ENCODE measurements at regions not wholly inside any gene's neighbourhood (a gene's known extent, or its start where the extent isn't known, plus 50 kb on each side); places are given as distances from the start of the nearest gene placed in this dataset.

DNA sequence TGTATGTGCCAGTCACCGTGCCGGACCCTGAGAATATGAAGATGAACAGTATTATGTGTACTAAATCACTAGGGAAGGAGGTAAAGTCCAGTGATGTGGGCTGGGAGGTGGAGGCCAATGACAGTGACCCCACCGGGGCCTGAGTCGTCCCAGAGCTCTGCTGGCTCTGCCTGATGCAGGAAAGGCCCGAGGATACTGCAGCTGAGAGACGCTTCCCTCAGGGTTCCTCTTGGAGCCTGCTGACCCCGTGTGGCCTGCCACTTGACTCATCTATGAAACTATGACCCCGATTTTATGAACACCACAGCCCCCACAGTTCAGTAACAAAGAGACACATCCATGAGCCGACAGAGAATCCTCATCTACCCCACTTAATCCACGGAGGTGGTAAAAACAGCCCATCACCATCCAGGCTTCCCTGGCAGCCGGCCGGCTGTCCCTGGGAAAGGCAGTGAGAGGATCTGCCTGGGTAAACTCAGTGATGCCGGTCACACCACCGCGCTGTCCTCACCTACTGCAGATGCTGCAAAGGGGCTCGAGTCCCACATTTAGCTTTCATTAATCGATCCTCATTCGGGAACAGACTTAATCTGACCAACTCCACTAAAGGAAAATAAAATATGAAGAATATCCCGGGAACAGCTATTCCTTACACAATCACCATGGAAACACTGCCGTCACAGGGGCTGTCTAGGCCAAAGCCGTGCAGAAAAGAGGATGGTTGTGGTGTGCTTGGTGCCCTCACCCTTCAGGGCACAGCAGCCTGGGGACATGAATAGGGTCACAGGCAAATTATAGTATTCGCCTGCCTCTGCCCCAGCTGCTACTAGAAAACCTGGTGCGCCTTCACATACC, 82.9 kb downstream of the ARRDC4 start:
- no peaks in the 10 kb centered on the region for H3K36me3 Mint-ChIP-seq (ENCODE audit: low read depth, unreplicated experiment)
- H3K27me3 Mint-ChIP-seq (ENCODE audit: low read depth, unreplicated experiment): peaks cover 18% of the 10 kb centered on the region
- Histone ChIP-seq H3K4me1 (ENCODE audit: insufficient read depth, low read length) (no peaks in the 10 kb centered on the region), H3K36me3 (ENCODE audit: insufficient read depth, low read length) (no peaks in the 10 kb centered on the region), H3K4me2 (ENCODE audit: low read length) (no peak overlapping the region), H2AFZ (ENCODE audit: low read depth, low read length) (no peak overlapping the region), H3K9me3 (ENCODE audit: insufficient read depth, low read depth, low read length) (no peaks in the 10 kb centered on the region), H3K9ac (ENCODE audit: low read length) (no peak overlapping the region), H4K20me1 (ENCODE audit: insufficient read depth, low read length) (no peaks in the 10 kb centered on the region), H3K4me3 (ENCODE audit: insufficient read depth, low read depth, low read length) (no peak overlapping the region), H3K27me3 (ENCODE audit: insufficient read depth, low read length) (no peaks in the 10 kb centered on the region), H3K27ac (ENCODE audit: low read depth, low read length) (no peak overlapping the region), H3K79me2 (ENCODE audit: insufficient read depth, low read length) (no peaks in the 10 kb centered on the region)
- DNase-seq (ENCODE audit: low read depth) (no peak), FAIRE-seq (no peak)
- no peak for TF ChIP-seq CTCF (IDR thresholded peaks at IDR 0.05; ENCODE audit: insufficient read depth, low read depth, low read length)
- TF ChIP-seq EZH2 (IDR thresholded peaks at IDR 0.05; ENCODE audit: insufficient read depth, low read length): no peak
- H3K4me3 Mint-ChIP-seq (ENCODE audit: unreplicated experiment): no peak overlapping the region
- no peaks in the 10 kb centered on the region for H3K4me1 Mint-ChIP-seq (ENCODE audit: low read depth, unreplicated experiment)
- no peak overlapping the region for H3K27ac Mint-ChIP-seq (ENCODE audit: unreplicated experiment)
- peaks cover 3% of the 10 kb centered on the region for H3K9me3 Mint-ChIP-seq (ENCODE audit: unreplicated experiment)

- Mint-ChIP-seq H3K4me3 (ENCODE audit: unreplicated experiment) (no peak overlapping the region), H3K9me3 (ENCODE audit: unreplicated experiment) (peaks cover 8% of the 10 kb centered on the region), H3K4me1 (ENCODE audit: low read depth, unreplicated experiment) (no peaks in the 10 kb centered on the region), H3K27me3 (ENCODE audit: low read depth, unreplicated experiment) (no peaks in the 10 kb centered on the region), H3K36me3 (ENCODE audit: low read depth, unreplicated experiment) (no peaks in the 10 kb centered on the region), H3K27ac (ENCODE audit: unreplicated experiment) (no peak overlapping the region)
- FAIRE-seq (no peak), DNase-seq (ENCODE audit: low read depth) (no peak)
- Histone ChIP-seq H4K20me1 (ENCODE audit: insufficient read depth, low read length) (no peaks in the 10 kb centered on the region), H3K79me2 (ENCODE audit: insufficient read depth, low read length) (no peaks in the 10 kb centered on the region), H3K9ac (ENCODE audit: low read length) (no peak overlapping the region), H3K27ac (ENCODE audit: low read depth, low read length) (no peak overlapping the region), H3K36me3 (ENCODE audit: insufficient read depth, low read length) (no peaks in the 10 kb centered on the region), H2AFZ (ENCODE audit: low read depth, low read length) (no peak overlapping the region), H3K9me3 (ENCODE audit: insufficient read depth, low read depth, low read length) (peaks cover 4% of the 10 kb centered on the region), H3K4me2 (ENCODE audit: low read length) (no peak overlapping the region), H3K27me3 (ENCODE audit: insufficient read depth, low read length) (no peaks in the 10 kb centered on the region), H3K4me3 (ENCODE audit: insufficient read depth, low read depth, low read length) (no peak overlapping the region), H3K4me1 (ENCODE audit: insufficient read depth, low read length) (no peaks in the 10 kb centered on the region)
- TF ChIP-seq CTCF (IDR thresholded peaks at IDR 0.05; ENCODE audit: insufficient read depth, low read depth, low read length): no peak
- no peak for TF ChIP-seq EZH2 (IDR thresholded peaks at IDR 0.05; ENCODE audit: insufficient read depth, low read length)
These were observed 91.2 kb downstream of the ARRDC4 start for GRCh38 chr15:98051734-98052133.

GRCh38 chr15:98057453-98057852, 97.0 kb downstream of the ARRDC4 start:
- H3K27me3 ChIP-seq (ENCODE audit: insufficient read depth, low read length): no peaks in the 10 kb centered on the region
- H3K9ac ChIP-seq (ENCODE audit: low read length): no peak overlapping the region
- H3K4me2 ChIP-seq (ENCODE audit: low read length): no peak overlapping the region
- H3K9me3 ChIP-seq (ENCODE audit: insufficient read depth, low read depth, low read length): peaks cover 3% of the 10 kb centered on the region
- H2AFZ ChIP-seq (ENCODE audit: low read depth, low read length): no peak overlapping the region
- no peaks in the 10 kb centered on the region for H3K4me1 ChIP-seq (ENCODE audit: insufficient read depth, low read length)
- DNase-seq (ENCODE audit: low read depth) (no peak), FAIRE-seq (no peak)
- Mint-ChIP-seq H3K36me3 (ENCODE audit: low read depth, unreplicated experiment) (no peaks in the 10 kb centered on the region), H3K27ac (ENCODE audit: unreplicated experiment) (no peak overlapping the region), H3K27me3 (ENCODE audit: low read depth, unreplicated experiment) (no peaks in the 10 kb centered on the region), H3K4me1 (ENCODE audit: low read depth, unreplicated experiment) (peaks cover under 1% of the 10 kb centered on the region), H3K9me3 (ENCODE audit: unreplicated experiment) (peaks cover 22% of the 10 kb centered on the region), H3K4me3 (ENCODE audit: unreplicated experiment) (no peak overlapping the region)
- no peaks in the 10 kb centered on the region for H4K20me1 ChIP-seq (ENCODE audit: insufficient read depth, low read length)
- H3K4me3 ChIP-seq (ENCODE audit: insufficient read depth, low read depth, low read length): no peak overlapping the region
- TF ChIP-seq CTCF (IDR thresholded peaks at IDR 0.05; ENCODE audit: insufficient read depth, low read depth, low read length): no peak
- no peak for TF ChIP-seq EZH2 (IDR thresholded peaks at IDR 0.05; ENCODE audit: insufficient read depth, low read length)
- no peak overlapping the region for H3K27ac ChIP-seq (ENCODE audit: low read depth, low read length)
- no peaks in the 10 kb centered on the region for H3K36me3 ChIP-seq (ENCODE audit: insufficient read depth, low read length)
- H3K79me2 ChIP-seq (ENCODE audit: insufficient read depth, low read length): no peaks in the 10 kb centered on the region
